GM20000 (cell line): ENCODE measurements at regions not wholly inside any gene's neighbourhood (a gene's known extent, or its start where the extent isn't known, plus 50 kb on each side); places are given as distances from the start of the nearest gene placed in this dataset.
"Not testable (repeated sequence)": the region's sequence is repeated elsewhere in the genome, so short reads cannot be mapped to it uniquely, and the experiment has no call there.

Source experiments
- DNase-seq: peaks from one replicate; pipeline ENCODE4 v3.0.0; 2012; ENCODE audit warnings: low spot score
- CTCF ChIP-seq: IDR thresholded peaks from 2 replicates; pipeline ENCODE4 v1.5.1; 2012; ENCODE audit warnings: mild to moderate bottlenecking, control low read depth; ENCODE audit errors: extremely low read depth, missing control alignments

GRCh38 chr6:168852376-168852884 is 401.2 kb downstream of the THBS2 start:
- no peak for DNase-seq
- TF ChIP-seq CTCF = no peak

- no peak for TF ChIP-seq CTCF
- DNase-seq = no peak
Measured at GRCh38 chr6:168851460-168852375, 401.9 kb downstream of the THBS2 start.

GRCh38 chr6:168850027-168850736 is 403.5 kb downstream of the THBS2 start:
- not testable (repeated sequence) for DNase-seq

GRCh38 chr6:168849459-168849858 is 404.2 kb downstream of the THBS2 start:
- no peak for TF ChIP-seq CTCF

GRCh38 chr6:168848797-168849196 is 404.8 kb downstream of the THBS2 start:
- no peak for DNase-seq
- no peak for TF ChIP-seq CTCF

More at GRCh38 chr6:168849459-168849858, 404.2 kb downstream of the THBS2 start:
- DNase-seq = no peak

GRCh38 chr6:168844821-168845609 is 404.0 kb downstream of the SMOC2 start:
- DNase-seq = no peak
- no peak for TF ChIP-seq CTCF

GRCh38 chr6:168842632-168843212 is 401.7 kb downstream of the SMOC2 start:
- DNase-seq = not testable (repeated sequence)
